SU-DHL-6 (cell line): ENCODE measurements at regions not wholly inside any gene's neighbourhood (a gene's known extent, or its start where the extent isn't known, plus 50 kb on each side); places are given as distances from the start of the nearest gene placed in this dataset.

ENCODE experiments used
- H2AFZ ChIP-seq: fragments of 200-600 bp; sonication (generic); 2 replicates; pipeline ENCODE4 v1.6.1; 2014; ENCODE audit warnings: low read depth, mild to moderate bottlenecking, moderate library complexity, mixed read lengths, antibody characterized with exemption, low read length; ENCODE audit not compliant: severe bottlenecking
- H3F3A ChIP-seq: fragments of 200-600 bp; shearing (Covaris generic); 2 replicates; pipeline ENCODE4 v1.6.0; 2016; ENCODE audit warnings: antibody characterized with exemption, mild to moderate bottlenecking; ENCODE audit not compliant: insufficient read depth
- H3K27ac ChIP-seq: fragments of 200-600 bp; sonication (generic); 2 replicates; pipeline ENCODE4 v1.5.1; 2016; ENCODE audit warnings: low read depth, mild to moderate bottlenecking, low read length, moderate library complexity, mixed read lengths
- H3K27me3 ChIP-seq: fragments of 200-600 bp; sonication (generic), shearing (Covaris generic); 2 replicates; pipeline ENCODE4 v1.6.0; 2014; ENCODE audit warnings: mild to moderate bottlenecking, low read length
- H3K36me3 ChIP-seq: fragments of 200-600 bp; sonication (generic); 2 replicates; pipeline ENCODE4 v1.6.1; 2014; ENCODE audit warnings: mild to moderate bottlenecking, low read length, mixed read lengths
- H3K4me2 ChIP-seq: fragments of 300-600, 200-600 bp; shearing (Covaris generic), sonication (generic); 2 replicates; pipeline ENCODE4 v1.6.0; 2014; ENCODE audit warnings: low read length, low read depth, mild to moderate bottlenecking; ENCODE audit not compliant: poor library complexity, severe bottlenecking
- H3K4me3 ChIP-seq: fragments of 200-600 bp; sonication (generic); 2 replicates; pipeline ENCODE4 v1.5.1; 2014; ENCODE audit warnings: antibody characterized with exemption, low read length, mild to moderate bottlenecking, mixed read lengths; ENCODE audit not compliant: insufficient read depth, poor library complexity, severe bottlenecking
- H3K79me2 ChIP-seq: fragments of 200-600 bp; sonication (generic); 2 replicates; pipeline ENCODE4 v1.6.1; 2014; ENCODE audit warnings: mild to moderate bottlenecking, low read length, moderate library complexity; ENCODE audit not compliant: insufficient read depth
- H3K9ac ChIP-seq: fragments of 200-600 bp; sonication (generic); 2 replicates; pipeline ENCODE4 v1.7.0; 2014; ENCODE audit warnings: mild to moderate bottlenecking, low read length
- H3K9me2 ChIP-seq: fragments of 200-600 bp; sonication (generic); replicated peaks from 2 replicates; pipeline ENCODE4 v1.6.1; 2014; ENCODE audit warnings: low read length; ENCODE audit not compliant: insufficient read depth
- H3K9me3 ChIP-seq: fragments of 200-600 bp; sonication (generic); 2 replicates; pipeline ENCODE4 v1.6.1; 2014; ENCODE audit warnings: low read length, mixed read lengths; ENCODE audit not compliant: insufficient read depth
- H4K20me1 ChIP-seq: fragments of 200-600 bp; sonication (generic); 2 replicates; pipeline ENCODE4 v1.6.1; 2014; ENCODE audit warnings: low read depth, mild to moderate bottlenecking, antibody characterized with exemption, low read length, moderate library complexity, mixed read lengths
- CTCF ChIP-seq: fragments of 200-600 bp; sonication (generic); IDR thresholded peaks from one replicate; pipeline ENCODE4 v1.5.1; 2017; ENCODE audit warnings: antibody characterized with exemption, mild to moderate bottlenecking, low read length, moderate library complexity; ENCODE audit not compliant: insufficient read depth, poor library complexity, severe bottlenecking
- EZH2phosphoT487 ChIP-seq: fragments of 200-600 bp; sonication (generic), shearing (Covaris generic); conservative IDR thresholded peaks from 2 replicates; pipeline ENCODE4 v1.6.1; 2018; ENCODE audit warnings: mild to moderate bottlenecking, antibody characterized with exemption, low read length, moderate library complexity, mixed read lengths

- Histone ChIP-seq H3K27me3 (no peaks in the 10 kb centered on the region), H3K36me3 (no peaks in the 10 kb centered on the region), H3K9me2 (no peaks in the 10 kb centered on the region), H3K4me2 (no peak overlapping the region), H4K20me1 (no peaks in the 10 kb centered on the region), H3F3A (no peaks in the 10 kb centered on the region), H3K9me3 (no peaks in the 10 kb centered on the region), H3K4me3 (no peak overlapping the region), H3K27ac (no peak overlapping the region), H2AFZ (no peak overlapping the region), H3K79me2 (no peaks in the 10 kb centered on the region), H3K9ac (no peak overlapping the region)
- TF ChIP-seq EZH2phosphoT487 (no peak), CTCF (no peak)
Observed at GRCh38 chr6:4294636-4295035, 159.3 kb upstream of the ECI2 start.

GRCh38 chr6:4291453-4292403 lies 156.4 kb upstream of the ECI2 start:
- H3F3A ChIP-seq, result no peaks in the 10 kb centered on the region
- no peak overlapping the region for H3K9ac ChIP-seq

GRCh38 chr6:4289770-4290320 lies 154.5 kb upstream of the ECI2 start:
- no peak overlapping the region for H3K27ac ChIP-seq
- no peaks in the 10 kb centered on the region for H4K20me1 ChIP-seq
- no peaks in the 10 kb centered on the region for H3K36me3 ChIP-seq
- H3K9me3 ChIP-seq, result no peaks in the 10 kb centered on the region
- no peak overlapping the region for H3K4me3 ChIP-seq
- no peak overlapping the region for H3K4me2 ChIP-seq
- TF ChIP-seq CTCF, result no peak
- TF ChIP-seq EZH2phosphoT487, result no peak
- H3K79me2 ChIP-seq, result no peaks in the 10 kb centered on the region
- no peaks in the 10 kb centered on the region for H3K27me3 ChIP-seq
- H3K9me2 ChIP-seq, result no peaks in the 10 kb centered on the region
- H3F3A ChIP-seq, result no peaks in the 10 kb centered on the region
- no peak overlapping the region for H2AFZ ChIP-seq
- H3K9ac ChIP-seq, result no peak overlapping the region

More at GRCh38 chr6:4291453-4292403, 156.4 kb upstream of the ECI2 start:
- no peaks in the 10 kb centered on the region for H3K36me3 ChIP-seq
- no peaks in the 10 kb centered on the region for H3K79me2 ChIP-seq
- H3K27ac ChIP-seq, result no peak overlapping the region
- TF ChIP-seq EZH2phosphoT487 (no peak), CTCF (no peak)
- no peak overlapping the region for H2AFZ ChIP-seq
- no peaks in the 10 kb centered on the region for H3K9me3 ChIP-seq
- no peaks in the 10 kb centered on the region for H4K20me1 ChIP-seq
- no peak overlapping the region for H3K4me2 ChIP-seq
- H3K27me3 ChIP-seq, result no peaks in the 10 kb centered on the region
- no peaks in the 10 kb centered on the region for H3K9me2 ChIP-seq
- H3K4me3 ChIP-seq, result no peak overlapping the region
